ENCODE measurements at regions not wholly inside any gene's neighbourhood (a gene's known extent, or its start where the extent isn't known, plus 50 kb on each side); places are given as distances from the start of the nearest gene placed in this dataset.

DNA sequence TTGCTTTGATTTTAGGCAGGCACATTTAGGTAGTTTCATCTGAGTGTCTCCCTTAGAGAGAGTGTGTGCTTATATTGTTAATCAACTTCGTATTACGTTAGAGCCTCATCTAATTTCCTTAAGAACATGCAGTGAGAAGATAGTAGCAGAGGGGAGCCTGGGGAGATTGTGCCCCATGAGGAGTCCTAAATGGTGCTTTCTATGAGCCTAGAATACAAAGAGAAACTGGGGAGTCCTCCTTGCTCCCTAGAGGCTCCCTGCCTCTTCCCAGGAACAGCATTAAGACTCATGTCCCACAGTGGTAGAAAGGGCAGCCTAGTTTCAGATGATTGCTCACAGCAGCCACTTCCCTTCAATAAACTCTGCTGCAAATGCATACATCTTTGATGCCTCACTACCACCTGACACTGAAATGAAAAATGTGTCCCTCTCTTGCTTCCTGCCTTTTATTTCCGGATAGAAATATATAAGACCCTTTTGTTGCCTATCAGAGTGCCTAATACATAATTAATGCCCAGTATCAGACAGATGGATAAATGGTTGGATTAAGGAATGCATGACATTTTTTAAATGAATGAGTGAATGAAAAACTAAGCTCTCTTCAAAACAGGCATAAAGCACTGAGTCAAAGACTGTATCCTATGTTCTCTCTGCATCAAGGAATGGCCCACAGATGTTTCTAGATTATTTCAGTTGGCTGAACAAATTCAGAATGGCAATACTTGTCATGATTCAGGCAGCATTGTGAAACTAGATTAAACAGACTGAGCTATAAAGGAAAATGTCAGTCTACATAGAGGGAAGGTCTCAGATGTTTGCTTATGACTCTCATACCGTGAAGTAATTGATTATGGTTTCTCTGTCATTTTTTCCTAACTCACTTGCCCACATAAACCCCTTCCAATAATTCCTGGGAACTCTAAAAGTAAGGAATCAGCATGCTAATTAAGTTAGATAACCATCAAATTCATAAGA lies 362.1 kb downstream of the LRRC3B start (continued):
- TF ChIP-seq, protein P1, sequence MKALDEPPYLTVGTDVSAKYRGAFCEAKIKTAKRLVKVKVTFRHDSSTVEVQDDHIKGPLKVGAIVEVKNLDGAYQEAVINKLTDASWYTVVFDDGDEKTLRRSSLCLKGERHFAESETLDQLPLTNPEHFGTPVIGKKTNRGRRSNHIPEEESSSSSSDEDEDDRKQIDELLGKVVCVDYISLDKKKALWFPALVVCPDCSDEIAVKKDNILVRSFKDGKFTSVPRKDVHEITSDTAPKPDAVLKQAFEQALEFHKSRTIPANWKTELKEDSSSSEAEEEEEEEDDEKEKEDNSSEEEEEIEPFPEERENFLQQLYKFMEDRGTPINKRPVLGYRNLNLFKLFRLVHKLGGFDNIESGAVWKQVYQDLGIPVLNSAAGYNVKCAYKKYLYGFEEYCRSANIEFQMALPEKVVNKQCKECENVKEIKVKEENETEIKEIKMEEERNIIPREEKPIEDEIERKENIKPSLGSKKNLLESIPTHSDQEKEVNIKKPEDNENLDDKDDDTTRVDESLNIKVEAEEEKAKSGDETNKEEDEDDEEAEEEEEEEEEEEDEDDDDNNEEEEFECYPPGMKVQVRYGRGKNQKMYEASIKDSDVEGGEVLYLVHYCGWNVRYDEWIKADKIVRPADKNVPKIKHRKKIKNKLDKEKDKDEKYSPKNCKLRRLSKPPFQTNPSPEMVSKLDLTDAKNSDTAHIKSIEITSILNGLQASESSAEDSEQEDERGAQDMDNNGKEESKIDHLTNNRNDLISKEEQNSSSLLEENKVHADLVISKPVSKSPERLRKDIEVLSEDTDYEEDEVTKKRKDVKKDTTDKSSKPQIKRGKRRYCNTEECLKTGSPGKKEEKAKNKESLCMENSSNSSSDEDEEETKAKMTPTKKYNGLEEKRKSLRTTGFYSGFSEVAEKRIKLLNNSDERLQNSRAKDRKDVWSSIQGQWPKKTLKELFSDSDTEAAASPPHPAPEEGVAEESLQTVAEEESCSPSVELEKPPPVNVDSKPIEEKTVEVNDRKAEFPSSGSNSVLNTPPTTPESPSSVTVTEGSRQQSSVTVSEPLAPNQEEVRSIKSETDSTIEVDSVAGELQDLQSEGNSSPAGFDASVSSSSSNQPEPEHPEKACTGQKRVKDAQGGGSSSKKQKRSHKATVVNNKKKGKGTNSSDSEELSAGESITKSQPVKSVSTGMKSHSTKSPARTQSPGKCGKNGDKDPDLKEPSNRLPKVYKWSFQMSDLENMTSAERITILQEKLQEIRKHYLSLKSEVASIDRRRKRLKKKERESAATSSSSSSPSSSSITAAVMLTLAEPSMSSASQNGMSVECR (CRISPR knock-in tag; IDR thresholded peaks at IDR 0.05; ENCODE audit: borderline replicate concordance), result no peak
- TF ChIP-seq, protein P2, sequence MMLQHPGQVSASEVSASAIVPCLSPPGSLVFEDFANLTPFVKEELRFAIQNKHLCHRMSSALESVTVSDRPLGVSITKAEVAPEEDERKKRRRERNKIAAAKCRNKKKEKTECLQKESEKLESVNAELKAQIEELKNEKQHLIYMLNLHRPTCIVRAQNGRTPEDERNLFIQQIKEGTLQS (CRISPR knock-in tag; conservative IDR thresholded peaks at IDR 0.05), result no peak
- TF ChIP-seq, protein P3, sequence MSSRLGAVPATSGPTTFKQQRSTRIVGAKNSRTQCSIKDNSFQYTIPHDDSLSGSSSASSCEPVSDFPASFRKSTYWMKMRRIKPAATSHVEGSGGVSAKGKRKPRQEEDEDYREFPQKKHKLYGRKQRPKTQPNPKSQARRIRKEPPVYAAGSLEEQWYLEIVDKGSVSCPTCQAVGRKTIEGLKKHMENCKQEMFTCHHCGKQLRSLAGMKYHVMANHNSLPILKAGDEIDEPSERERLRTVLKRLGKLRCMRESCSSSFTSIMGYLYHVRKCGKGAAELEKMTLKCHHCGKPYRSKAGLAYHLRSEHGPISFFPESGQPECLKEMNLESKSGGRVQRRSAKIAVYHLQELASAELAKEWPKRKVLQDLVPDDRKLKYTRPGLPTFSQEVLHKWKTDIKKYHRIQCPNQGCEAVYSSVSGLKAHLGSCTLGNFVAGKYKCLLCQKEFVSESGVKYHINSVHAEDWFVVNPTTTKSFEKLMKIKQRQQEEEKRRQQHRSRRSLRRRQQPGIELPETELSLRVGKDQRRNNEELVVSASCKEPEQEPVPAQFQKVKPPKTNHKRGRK (CRISPR knock-in tag; IDR thresholded peaks at IDR 0.05; ENCODE audit: borderline replicate concordance), result no peak
- TF ChIP-seq ZNF423 (CRISPR knock-in tag; IDR thresholded peaks at IDR 0.05), result no peak
- no peak for TF ChIP-seq TP53 (CRISPR knock-in tag; IDR thresholded peaks at IDR 0.05)
- no peak for TF ChIP-seq ELF4 (CRISPR knock-in tag; IDR thresholded peaks at IDR 0.05; ENCODE audit: low read depth)

DNA sequence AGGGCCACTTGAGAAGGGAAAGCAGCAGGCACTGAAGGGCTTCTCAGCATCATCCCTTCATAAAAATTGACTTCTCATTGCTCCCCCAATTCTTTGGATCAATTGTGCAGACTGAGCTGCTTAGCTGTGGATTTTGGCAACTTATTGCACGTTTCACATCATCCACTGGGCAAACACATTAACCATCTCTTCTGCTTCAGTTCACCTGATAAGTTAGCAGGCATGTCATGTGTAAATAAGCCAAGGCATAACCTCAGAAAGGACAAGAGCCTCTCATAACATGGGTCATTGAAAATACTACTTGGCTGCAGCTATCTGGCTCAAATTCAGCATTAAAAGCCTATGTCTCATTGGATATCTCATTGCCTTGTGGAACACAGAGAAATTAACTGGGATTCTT lies 366.5 kb downstream of the LRRC3B start:
- ATAC-seq, result no peak
- TF ChIP-seq ZNF423 (CRISPR knock-in tag; IDR thresholded peaks at IDR 0.05), result no peak
- no peak for TF ChIP-seq NFYB (CRISPR knock-in tag; conservative IDR thresholded peaks at IDR 0.05; ENCODE audit: low read depth)
- TF ChIP-seq ZNF219 (CRISPR knock-in tag; IDR thresholded peaks at IDR 0.05; ENCODE audit: borderline replicate concordance), result no peak
- no peak for TF ChIP-seq CREM (CRISPR knock-in tag; IDR thresholded peaks at IDR 0.05)
- H3K36me3 Mint-ChIP-seq, result peaks cover 9% of the 10 kb centered on the region; the same call in 1 of the 2 replicates
- no peak overlapping the region for H3K27ac Mint-ChIP-seq
- no peaks in the 10 kb centered on the region for H3K27me3 Mint-ChIP-seq (ENCODE audit: low read depth)
- no peak for DNase-seq (ENCODE audit: low spot score)
- H3K4me1 Mint-ChIP-seq, result peaks cover 8% of the 10 kb centered on the region
- no peak overlapping the region for H3K4me3 Mint-ChIP-seq
- H3K9me3 Mint-ChIP-seq, result peaks cover 19% of the 10 kb centered on the region
- CTCF ChIA-PET, result no interaction called here
- POLR2A ChIA-PET, result no interaction called here

DNA sequence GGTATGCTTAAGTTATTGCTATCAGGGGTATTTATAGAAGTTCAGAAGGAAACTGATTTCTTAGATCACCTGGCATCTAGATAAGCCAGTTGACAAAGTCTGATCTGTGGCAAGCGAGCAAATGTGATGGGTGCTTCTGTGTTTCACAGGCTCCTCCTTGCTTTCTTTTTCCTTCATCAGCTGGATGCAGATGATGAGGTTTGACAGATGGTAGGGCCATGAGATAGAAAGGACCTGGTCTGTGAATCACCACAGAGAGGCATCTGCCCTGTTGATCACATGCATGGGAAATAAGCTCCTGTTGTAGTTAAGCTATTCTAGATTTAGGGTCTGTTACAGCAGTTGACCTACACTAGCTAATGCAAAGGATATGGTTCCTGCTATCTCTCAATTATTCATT lies 372.0 kb downstream of the NEK10 start:
- H3K36me3 Mint-ChIP-seq, result peaks cover 8% of the 10 kb centered on the region; the same call in 1 of the 2 replicates
- H3K9me3 Mint-ChIP-seq, result peaks cover 19% of the 10 kb centered on the region
- TF ChIP-seq, protein P4, sequence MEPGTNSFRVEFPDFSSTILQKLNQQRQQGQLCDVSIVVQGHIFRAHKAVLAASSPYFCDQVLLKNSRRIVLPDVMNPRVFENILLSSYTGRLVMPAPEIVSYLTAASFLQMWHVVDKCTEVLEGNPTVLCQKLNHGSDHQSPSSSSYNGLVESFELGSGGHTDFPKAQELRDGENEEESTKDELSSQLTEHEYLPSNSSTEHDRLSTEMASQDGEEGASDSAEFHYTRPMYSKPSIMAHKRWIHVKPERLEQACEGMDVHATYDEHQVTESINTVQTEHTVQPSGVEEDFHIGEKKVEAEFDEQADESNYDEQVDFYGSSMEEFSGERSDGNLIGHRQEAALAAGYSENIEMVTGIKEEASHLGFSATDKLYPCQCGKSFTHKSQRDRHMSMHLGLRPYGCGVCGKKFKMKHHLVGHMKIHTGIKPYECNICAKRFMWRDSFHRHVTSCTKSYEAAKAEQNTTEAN (CRISPR knock-in tag; IDR thresholded peaks at IDR 0.05), result no peak
- TF ChIP-seq SMAD3 (CRISPR knock-in tag; IDR thresholded peaks at IDR 0.05; ENCODE audit: borderline replicate concordance), result no peak
- no peak for TF ChIP-seq TEAD1 (CRISPR knock-in tag; IDR thresholded peaks at IDR 0.05)
- TF ChIP-seq, protein P5, sequence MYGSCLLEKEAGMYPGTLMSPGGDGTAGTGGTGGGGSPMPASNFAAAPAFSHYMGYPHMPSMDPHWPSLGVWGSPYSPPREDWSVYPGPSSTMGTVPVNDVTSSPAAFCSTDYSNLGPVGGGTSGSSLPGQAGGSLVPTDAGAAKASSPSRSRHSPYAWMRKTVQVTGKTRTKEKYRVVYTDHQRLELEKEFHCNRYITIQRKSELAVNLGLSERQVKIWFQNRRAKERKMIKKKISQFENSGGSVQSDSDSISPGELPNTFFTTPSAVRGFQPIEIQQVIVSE (CRISPR knock-in tag; IDR thresholded peaks at IDR 0.05; ENCODE audit: borderline replicate concordance), result no peak
- no peak for TF ChIP-seq FOXJ3 (CRISPR knock-in tag; IDR thresholded peaks at IDR 0.05; ENCODE audit: borderline replicate concordance)
- TF ChIP-seq ZNF219 (CRISPR knock-in tag; IDR thresholded peaks at IDR 0.05; ENCODE audit: borderline replicate concordance), result no peak
- no peak for TF ChIP-seq NFATC4 (CRISPR knock-in tag; IDR thresholded peaks at IDR 0.05)
- TF ChIP-seq ZNF232 (CRISPR knock-in tag; IDR thresholded peaks at IDR 0.05), result no peak
- TF ChIP-seq, protein P6, sequence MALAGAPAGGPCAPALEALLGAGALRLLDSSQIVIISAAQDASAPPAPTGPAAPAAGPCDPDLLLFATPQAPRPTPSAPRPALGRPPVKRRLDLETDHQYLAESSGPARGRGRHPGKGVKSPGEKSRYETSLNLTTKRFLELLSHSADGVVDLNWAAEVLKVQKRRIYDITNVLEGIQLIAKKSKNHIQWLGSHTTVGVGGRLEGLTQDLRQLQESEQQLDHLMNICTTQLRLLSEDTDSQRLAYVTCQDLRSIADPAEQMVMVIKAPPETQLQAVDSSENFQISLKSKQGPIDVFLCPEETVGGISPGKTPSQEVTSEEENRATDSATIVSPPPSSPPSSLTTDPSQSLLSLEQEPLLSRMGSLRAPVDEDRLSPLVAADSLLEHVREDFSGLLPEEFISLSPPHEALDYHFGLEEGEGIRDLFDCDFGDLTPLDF (CRISPR knock-in tag; IDR thresholded peaks at IDR 0.05), result no peak
- no peak for TF ChIP-seq NFE2L1 (CRISPR knock-in tag; IDR thresholded peaks at IDR 0.05)
- ChIA-PET POLR2A (no interaction called here), CTCF (no interaction called here)
- peaks cover 9% of the 10 kb centered on the region for H3K4me1 Mint-ChIP-seq
- no peak for ATAC-seq
- no peak overlapping the region for H3K4me3 Mint-ChIP-seq
- no peaks in the 10 kb centered on the region for H3K27me3 Mint-ChIP-seq (ENCODE audit: low read depth)
- no peak overlapping the region for H3K27ac Mint-ChIP-seq
- no peak for DNase-seq (ENCODE audit: low spot score)

All from WTC11 (cell line).